Fibroblast of skin of left quadriceps (primary cell): ENCODE measurements at regions not wholly inside any gene's neighbourhood (a gene's known extent, or its start where the extent isn't known, plus 50 kb on each side); places are given as distances from the start of the nearest gene placed in this dataset.

ENCODE experiments used
- DNase-seq, 2 experiments: peaks; one replicate each; pipeline ENCODE4 v3.0.0-alpha.2; 2013; ENCODE audit warnings: low read depth in 2 of 2

DNA sequence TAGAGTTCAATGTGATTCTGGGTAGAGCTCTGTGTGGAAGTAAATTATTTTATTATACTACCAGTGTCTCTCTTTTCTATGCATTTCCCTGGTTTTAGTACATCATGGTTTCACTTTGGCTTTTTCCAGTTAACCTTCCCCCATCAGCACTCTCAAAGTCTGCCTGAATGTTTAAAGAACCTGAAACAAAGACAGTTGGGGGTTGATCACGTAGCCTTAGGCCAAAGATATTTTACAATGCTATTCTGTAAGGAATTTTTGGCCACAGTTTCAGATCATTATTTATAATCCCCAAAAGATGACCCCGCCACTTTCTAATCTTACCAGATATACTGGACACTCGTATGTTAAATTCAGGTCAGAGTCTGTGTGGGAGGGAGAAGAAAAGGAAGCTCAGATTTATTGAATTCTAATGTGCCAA is 156.3 kb upstream of the TMC3 start:
- DNase-seq, result no peak

DNA sequence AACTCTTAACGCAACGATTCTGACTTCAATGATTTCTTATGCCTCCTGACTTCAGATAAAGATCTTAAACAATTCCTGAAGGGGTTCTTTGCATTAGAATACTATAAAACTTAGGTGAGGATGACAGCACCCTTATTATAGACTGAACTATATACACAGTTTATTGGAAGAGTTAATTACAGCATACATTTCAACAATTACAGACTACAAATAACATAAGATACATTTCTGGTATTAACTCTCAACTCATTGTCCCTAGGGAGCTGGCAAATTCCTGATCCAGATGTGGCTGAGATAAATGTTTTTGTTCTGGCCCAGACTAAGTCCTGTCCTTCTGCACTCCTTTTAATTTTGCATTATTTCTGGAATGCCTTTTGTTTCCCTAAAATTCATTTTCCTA is 155.5 kb upstream of the TMC3 start:
- peak; percentile 49 to 50 for DNase-seq

- DNase-seq, result no peak
Observed at GRCh38 chr15:81526029-81526428, 152.0 kb upstream of the TMC3 start.

DNA sequence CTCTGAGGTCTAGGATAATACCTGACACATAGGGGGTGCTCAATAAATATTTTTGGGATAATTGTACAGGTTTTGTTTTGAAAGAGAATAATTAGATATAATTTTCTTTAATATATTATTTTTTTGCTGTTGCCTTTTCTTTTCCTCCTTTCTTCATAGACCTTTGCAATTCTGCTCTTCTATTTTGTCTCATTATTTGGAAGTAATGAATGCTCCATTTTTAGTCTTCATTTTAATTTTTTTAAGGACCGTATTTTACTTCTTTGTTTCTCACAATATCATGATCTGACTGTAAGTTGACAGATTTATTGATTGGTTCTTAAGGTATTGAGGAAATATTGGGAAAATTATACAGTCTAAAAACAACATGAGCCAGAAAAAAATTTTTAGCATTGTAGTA is 150.5 kb upstream of the TMC3 start:
- DNase-seq, result no peak

DNA sequence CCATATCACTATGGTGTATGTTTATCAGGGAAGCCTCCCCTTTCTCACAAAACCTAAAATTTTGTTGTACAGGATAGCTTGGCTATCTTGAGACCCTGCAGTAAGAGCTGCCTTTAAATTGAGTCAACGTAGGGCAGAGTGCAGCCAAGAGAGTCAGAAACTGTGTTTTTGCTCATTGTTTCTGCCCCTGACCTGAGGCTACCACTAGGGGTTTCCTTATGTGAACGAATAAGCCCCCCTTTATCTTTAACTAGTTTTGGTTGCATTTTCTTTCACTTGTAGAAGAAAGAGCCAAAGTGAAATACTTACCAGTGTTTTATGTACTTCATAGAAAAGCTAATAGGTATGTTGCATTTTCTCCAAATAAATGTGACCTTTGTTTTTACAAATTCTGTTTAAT is 149.9 kb upstream of the TMC3 start:
- DNase-seq, result no peak

DNA sequence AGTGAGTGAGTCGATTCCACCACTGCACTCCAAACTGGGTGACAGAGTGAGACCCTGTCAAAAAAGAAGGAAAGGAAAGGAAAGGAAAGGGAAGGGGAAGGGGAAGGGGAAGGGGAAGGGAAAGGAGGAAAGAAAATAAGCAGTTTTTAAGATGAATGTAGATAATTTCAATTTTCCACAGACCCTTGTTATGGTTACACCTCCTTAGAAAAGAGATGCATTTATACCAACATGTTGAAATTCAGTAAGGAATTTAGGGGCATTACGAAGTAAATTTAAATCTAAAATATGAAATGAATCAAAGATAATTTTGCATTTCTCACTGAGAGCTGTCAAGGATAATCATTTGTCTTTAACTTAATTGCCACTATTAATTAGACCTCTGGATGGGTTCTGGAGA is 146.5 kb upstream of the TMC3 start:
- DNase-seq, result no peak

- DNase-seq, result no peak
Observed at GRCh38 chr15:81516461-81516860, 142.4 kb upstream of the TMC3 start.

- no peak for DNase-seq
Observed at GRCh38 chr15:81516012-81516411, 142.0 kb upstream of the TMC3 start.

DNA sequence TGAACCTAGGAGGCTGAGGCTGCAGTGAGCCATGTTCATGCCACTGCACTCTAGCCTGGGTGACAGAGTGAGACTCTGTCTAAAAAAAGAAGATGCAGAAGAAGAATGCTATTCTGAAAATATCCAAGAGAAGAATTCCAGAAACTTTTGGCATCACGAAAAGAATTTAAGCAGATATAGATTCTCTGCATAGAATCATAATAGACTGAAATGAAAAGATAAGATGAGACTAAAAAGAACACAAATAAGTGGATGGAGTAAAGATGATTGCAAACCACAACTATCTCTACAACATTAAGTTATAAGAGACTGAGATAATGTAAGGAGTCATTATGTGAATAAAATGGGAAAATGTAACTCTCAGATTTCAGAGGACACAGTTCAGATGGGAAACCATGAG is 140.7 kb upstream of the TMC3 start:
- no peak for DNase-seq

GRCh38 chr15:81511138-81511537 is 137.1 kb upstream of the TMC3 start:
- peak; percentile 76 to 78 for DNase-seq

DNA sequence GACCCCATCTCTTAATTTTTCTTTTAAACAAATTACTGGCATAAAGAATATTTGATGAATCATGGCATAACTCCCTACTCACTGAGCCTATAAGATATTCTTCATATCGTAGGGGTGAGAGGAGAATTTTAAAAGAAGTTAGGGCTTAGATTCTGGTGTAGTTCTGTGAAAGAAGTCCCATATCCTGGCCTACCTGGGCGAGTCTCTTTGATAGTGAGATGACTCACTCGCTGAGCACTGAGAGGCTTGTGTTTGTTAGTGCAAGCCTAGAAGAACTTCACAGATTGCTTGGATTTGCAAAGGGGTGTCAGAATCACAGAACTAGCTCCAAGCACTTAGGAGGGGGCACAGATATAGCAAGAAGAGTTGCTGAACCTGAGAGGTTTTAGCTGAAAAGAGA is 133.8 kb upstream of the TMC3 start:
- DNase-seq, result no peak

DNA sequence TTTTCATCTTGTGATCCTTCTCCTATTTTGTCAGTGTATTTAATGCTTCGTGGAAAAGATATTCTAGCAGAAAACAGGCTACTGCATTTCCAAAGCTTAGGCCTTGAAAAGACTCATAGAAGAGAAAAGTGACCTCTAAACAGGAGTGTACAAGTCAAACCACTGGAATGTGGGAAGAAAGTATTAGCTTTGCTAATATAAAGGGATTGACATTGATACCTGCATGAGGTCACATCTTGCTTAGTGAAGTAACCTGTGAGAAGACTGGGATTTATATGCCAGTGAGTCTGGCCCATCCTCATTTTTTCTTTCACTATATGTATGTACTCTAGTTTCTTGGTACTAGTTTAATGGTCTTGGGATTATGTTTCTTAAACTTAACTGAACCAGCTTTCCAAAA is 132.9 kb upstream of the TMC3 start:
- DNase-seq, result no peak

DNA sequence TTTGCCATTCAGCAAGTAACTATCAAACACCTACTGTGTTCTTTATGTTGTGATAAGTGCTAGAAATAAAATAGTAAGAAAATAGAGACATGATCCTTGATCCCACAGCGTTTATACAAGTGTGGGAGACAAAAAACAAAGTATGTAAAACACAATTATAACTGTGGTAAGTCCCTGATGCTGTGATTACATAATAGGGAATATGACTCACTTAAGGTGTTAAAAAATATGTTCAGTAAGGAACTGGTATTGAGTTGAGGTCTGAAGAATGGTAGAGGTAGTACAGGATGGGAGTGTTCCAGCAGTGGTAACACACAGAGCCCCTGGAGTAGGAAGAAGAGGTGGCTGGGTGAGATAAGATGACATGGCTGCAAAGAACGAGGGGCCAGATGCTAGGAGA is 132.1 kb upstream of the TMC3 start:
- DNase-seq, result no peak

DNA sequence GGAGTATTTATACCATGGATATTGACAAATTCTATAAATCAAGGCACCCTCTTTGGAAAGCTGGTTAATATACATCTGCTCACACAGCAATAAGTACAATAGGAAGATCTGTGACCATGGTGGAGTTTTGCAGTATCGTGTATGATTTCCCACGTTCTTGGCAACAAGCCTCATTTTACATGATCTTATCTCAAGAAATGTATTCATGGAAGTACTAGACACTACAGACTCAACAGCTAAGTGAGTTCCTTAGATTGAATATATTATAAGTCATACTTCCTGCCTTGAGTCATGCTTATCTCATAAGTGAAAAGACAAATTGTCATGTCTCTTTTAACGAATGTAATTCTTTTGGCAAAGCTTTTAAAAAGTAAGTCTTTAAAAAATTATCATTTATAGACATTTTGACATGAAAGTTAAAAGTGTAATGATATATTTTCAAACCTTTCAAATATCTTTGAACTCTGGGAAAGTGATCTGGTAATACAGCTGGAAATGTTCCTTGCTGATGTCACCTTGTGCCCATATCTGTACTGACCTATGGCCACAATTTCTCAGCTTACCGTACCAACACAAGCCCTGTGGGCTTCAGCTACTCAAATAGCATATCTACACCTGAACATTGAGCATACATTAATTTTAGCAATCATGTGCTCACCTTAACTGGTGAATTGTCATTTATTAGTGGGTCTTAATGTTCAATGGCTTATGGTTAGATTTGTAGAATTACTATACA is 130.3 kb upstream of the TMC3 start:
- DNase-seq, result peak in 1 of 2 experiments; percentile 42

- DNase-seq, result no peak
Observed at GRCh38 chr15:81502439-81502838, 128.4 kb upstream of the TMC3 start.

- no peak for DNase-seq
Observed at GRCh38 chr15:81500081-81500480, 126.1 kb upstream of the TMC3 start.

GRCh38 chr15:81498294-81498693 is 124.3 kb upstream of the TMC3 start:
- DNase-seq, result no peak

- no peak for DNase-seq
Observed at GRCh38 chr15:81497238-81497637, 123.2 kb upstream of the TMC3 start.

DNA sequence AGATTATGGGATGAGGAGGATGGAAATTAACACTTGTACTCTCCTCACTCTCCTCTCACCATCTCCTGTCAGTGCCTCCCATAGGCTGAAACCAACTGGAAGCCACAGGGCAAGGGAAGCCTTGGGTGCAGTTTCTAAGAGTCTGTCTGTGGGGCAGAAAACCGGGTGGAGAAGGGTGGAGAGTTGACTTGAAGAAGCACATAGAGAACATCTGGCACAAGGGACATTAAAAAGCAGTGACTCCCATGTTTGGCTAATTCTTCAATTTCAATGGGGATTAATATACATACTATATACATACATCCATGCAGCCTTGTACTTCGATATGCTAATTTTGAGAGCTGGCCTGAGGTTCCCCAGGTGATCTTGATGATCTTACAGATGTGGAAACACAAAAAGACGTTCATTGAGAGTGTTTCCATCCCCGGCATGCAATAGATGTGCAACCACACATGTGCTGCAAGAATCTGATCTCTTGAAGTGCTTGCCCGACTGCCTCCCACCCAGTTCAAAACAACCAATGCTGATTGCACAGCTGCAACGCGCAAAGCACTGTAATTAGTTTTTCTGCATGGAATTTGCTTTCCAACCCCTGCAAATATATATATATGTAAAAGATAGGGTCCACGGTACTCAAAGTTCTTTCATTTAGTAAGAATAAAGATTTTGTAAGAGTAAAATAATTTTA is 121.9 kb upstream of the TMC3 start:
- DNase-seq, result no peak

DNA sequence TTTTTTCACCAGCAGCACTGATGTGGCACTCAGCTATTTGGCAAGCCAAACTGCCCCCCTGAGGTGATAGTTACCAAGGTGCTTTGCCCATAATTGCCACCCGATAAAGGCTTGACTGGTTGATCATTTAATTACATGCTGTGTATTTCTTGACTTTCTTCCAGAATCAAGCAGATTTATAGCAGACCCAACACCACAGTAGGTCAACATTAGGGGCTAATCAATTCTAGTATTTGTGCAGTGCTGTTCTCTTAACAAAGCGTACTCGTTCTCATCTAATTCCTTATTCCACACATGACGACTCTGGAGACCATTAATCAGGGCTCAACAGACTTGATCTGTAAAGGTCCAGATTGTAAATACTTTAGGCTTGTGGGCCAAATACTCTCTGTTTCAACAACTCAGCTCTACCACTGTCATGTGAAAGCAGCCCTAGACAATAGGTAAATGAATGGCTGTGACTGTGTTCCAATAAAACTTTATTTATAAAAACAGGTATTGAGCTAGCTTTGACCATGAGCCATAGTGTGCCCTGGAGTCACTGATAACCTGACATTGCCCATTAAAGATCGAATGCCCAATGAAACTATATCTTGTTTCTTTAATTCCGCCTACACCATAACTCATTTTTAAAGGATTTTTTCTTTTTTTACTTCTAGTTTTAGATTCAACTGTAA is 119.1 kb upstream of the TMC3 start:
- DNase-seq, result no peak

DNA sequence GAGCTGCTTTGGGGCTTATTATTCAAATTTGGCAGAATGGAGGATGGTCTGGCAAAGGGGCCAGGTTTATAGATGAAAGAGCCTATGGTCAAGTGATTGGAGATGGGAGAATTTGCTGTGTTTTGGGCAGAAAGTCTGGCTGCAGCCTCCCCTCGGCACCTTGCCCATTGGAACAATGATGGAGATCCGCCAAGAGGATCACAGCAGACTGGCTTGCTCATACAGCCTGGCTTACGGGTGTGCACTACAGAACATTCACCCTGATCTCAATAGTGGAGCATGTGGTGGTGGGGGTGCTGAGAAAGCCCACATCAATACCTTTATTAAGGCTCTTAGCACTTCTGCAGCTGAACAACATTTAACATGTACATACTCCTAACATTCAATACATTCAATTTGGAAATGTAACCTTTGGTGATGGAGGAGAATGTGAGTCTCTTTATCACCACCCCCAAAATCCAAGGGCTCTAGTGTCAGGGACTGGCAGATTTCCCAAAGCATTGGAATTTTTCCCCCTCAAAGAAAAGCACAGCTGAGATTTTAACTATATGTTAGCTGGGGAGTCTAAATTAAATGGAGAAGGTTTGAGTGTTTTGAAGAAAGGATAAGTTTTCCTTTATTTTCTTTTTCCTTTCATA is 118.4 kb upstream of the TMC3 start:
- peak in 1 of 2 experiments; percentile 49 for DNase-seq

DNA sequence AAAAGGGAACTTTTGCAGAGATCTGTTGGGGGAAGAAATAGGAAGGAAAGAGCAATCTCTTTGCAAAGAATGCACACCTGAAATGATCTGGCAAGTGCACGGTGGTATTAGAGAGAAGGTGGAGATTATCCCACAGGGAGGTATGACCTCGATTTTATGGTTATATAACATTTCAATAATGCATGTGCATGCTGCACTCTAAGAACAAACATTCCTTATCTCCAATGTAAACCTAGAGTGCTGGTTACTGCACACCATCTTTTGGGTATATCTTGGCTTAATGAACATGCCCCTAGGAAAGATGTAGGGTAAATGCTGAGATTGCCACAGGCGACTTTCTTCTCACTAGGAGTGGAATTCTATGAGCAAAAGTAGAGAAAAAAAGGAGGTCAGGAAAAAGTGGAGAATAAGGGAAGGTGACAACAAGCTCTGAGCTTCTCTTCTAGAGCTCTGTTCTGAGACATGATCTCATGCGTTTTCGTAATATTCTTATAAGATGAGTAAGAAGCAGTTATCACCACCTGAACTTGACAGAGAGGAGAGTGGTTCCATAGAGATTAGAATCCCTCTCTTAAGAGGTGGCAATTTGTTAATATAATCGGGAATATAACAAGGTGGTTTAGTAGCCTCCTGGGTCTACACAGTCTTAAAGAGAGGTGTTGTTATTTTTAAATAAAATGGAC is 117.5 kb upstream of the TMC3 start:
- no peak for DNase-seq
